MM.1S (cell line): ENCODE measurements at regions not wholly inside any gene's neighbourhood (a gene's known extent, or its start where the extent isn't known, plus 50 kb on each side); places are given as distances from the start of the nearest gene placed in this dataset.

ENCODE experiments used
- DNase-seq: peaks from one replicate; pipeline ENCODE4 v3.0.0-alpha.2; 2015
- H2AFZ ChIP-seq: fragments of 300-600 bp; sonication (generic); 2 replicates; pipeline ENCODE4 v1.6.0; 2016; ENCODE audit warnings: antibody characterized with exemption, low read length
- H3F3A ChIP-seq: fragments of 300-600 bp; sonication (generic); 2 replicates; pipeline ENCODE4 v1.6.1; 2016; ENCODE audit warnings: mild to moderate bottlenecking, antibody characterized with exemption, low read length, moderate library complexity, mixed read lengths; ENCODE audit not compliant: insufficient read depth
- H3K27ac ChIP-seq: fragments of 300-600 bp; sonication (generic); 2 replicates; pipeline ENCODE4 v1.5.1; 2016; ENCODE audit warnings: mild to moderate bottlenecking, low read length
- H3K27me3 ChIP-seq: fragments of 300-600 bp; sonication (generic); replicated peaks from 2 replicates; pipeline ENCODE4 v1.6.0; 2016; ENCODE audit warnings: low read length; ENCODE audit not compliant: insufficient read depth
- H3K36me3 ChIP-seq: fragments of 300-600 bp; sonication (generic); replicated peaks from 2 replicates; pipeline ENCODE4 v1.6.1; 2016; ENCODE audit warnings: mild to moderate bottlenecking, low read length, mixed read lengths; ENCODE audit not compliant: insufficient read depth
- H3K4me1 ChIP-seq: fragments of 300-600 bp; sonication (generic); 2 replicates; pipeline ENCODE4 v1.6.1; 2016; ENCODE audit warnings: low read length, mixed read lengths
- H3K4me2 ChIP-seq: fragments of 300-600 bp; sonication (generic); 2 replicates; pipeline ENCODE4 v1.6.0; 2016; ENCODE audit warnings: low read depth, low read length
- H3K4me3 ChIP-seq: fragments of 300-600 bp; sonication (generic); 2 replicates; pipeline ENCODE4 v1.5.1; 2016; ENCODE audit warnings: low read length, mixed read lengths
- H3K79me2 ChIP-seq: fragments of 300-600 bp; sonication (generic); 2 replicates; pipeline ENCODE4 v1.6.1; 2016; ENCODE audit warnings: mixed run types, low read length, mixed read lengths
- H3K9ac ChIP-seq: fragments of 300-600 bp; sonication (generic); 2 replicates; pipeline ENCODE4 v1.6.1; 2016; ENCODE audit warnings: low read length, mixed read lengths
- H3K9me2 ChIP-seq: fragments of 300-600 bp; sonication (generic); replicated peaks from 2 replicates; pipeline ENCODE4 v1.6.1; 2016; ENCODE audit warnings: mild to moderate bottlenecking, low read length, mixed read lengths; ENCODE audit not compliant: insufficient read depth
- H3K9me3 ChIP-seq: fragments of 300-600 bp; sonication (generic); replicated peaks from 2 replicates; pipeline ENCODE4 v1.6.1; 2016; ENCODE audit warnings: mild to moderate bottlenecking, low read length, mixed read lengths; ENCODE audit not compliant: insufficient read depth
- H4K20me1 ChIP-seq: fragments of 300-600 bp; sonication (generic); 2 replicates; pipeline ENCODE4 v1.6.1; 2016; ENCODE audit warnings: mild to moderate bottlenecking, low read length, moderate library complexity, mixed read lengths; ENCODE audit not compliant: insufficient read depth
- EZH2 ChIP-seq: fragments of 300-600 bp; sonication (generic); optimal IDR thresholded peaks from 2 replicates; pipeline ENCODE3; 2017; ENCODE audit warnings: low read depth, mild to moderate bottlenecking, antibody characterized with exemption, low read length, mixed read lengths
- EZH2phosphoT487 ChIP-seq: fragments of 300-600 bp; sonication (generic); IDR thresholded peaks from 2 replicates; pipeline ENCODE4 v1.6.1; 2018; ENCODE audit warnings: antibody characterized with exemption, low read length
- TF ChIP-seq, protein P1 (sequence below): fragments of 300-600 bp; sonication (generic); IDR thresholded peaks from 2 replicates; pipeline ENCODE4 v1.5.1; 2016; ENCODE audit warnings: antibody characterized with exemption, low read length, mixed read lengths

DNA sequence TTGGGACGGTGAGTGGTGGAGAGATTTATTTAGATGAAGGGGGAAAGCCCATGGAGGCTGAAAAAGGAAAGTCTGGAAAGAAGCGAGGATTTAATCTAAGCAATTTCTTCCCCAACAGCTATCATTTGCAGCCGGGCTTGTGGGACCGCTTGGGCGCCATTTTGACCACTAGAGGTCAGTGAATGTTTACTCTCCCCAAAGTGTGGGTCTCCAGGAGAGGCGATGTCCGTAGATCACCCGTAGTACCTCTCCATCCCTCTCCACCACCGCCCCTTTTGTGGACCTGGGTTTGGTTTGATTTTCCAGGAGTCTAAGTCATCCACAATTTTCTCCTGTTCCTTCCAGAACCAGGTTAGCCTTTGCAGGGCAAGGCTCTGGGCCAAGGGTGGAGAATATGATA lies 91.2 kb upstream of the PARP11 start:
- Histone ChIP-seq H4K20me1 (no peaks in the 10 kb centered on the region), H3K4me3 (no peak overlapping the region), H3K27ac (no peak overlapping the region), H3K79me2 (no peaks in the 10 kb centered on the region), H3K4me2 (peak overlapping the region; percentile 32; the same call in 1 of the 2 replicates), H3F3A (no peaks in the 10 kb centered on the region), H3K36me3 (no peaks in the 10 kb centered on the region), H3K27me3 (no peaks in the 10 kb centered on the region), H2AFZ (peak overlapping the region; percentile 52), H3K9ac (no peak overlapping the region), H3K9me3 (no peaks in the 10 kb centered on the region), H3K9me2 (no peaks in the 10 kb centered on the region), H3K4me1 (no peaks in the 10 kb centered on the region)
- TF ChIP-seq EZH2: no peak
- TF ChIP-seq, protein P1, sequence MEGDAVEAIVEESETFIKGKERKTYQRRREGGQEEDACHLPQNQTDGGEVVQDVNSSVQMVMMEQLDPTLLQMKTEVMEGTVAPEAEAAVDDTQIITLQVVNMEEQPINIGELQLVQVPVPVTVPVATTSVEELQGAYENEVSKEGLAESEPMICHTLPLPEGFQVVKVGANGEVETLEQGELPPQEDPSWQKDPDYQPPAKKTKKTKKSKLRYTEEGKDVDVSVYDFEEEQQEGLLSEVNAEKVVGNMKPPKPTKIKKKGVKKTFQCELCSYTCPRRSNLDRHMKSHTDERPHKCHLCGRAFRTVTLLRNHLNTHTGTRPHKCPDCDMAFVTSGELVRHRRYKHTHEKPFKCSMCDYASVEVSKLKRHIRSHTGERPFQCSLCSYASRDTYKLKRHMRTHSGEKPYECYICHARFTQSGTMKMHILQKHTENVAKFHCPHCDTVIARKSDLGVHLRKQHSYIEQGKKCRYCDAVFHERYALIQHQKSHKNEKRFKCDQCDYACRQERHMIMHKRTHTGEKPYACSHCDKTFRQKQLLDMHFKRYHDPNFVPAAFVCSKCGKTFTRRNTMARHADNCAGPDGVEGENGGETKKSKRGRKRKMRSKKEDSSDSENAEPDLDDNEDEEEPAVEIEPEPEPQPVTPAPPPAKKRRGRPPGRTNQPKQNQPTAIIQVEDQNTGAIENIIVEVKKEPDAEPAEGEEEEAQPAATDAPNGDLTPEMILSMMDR: peak; percentile 82
- DNase-seq: peak; percentile 58

DNA sequence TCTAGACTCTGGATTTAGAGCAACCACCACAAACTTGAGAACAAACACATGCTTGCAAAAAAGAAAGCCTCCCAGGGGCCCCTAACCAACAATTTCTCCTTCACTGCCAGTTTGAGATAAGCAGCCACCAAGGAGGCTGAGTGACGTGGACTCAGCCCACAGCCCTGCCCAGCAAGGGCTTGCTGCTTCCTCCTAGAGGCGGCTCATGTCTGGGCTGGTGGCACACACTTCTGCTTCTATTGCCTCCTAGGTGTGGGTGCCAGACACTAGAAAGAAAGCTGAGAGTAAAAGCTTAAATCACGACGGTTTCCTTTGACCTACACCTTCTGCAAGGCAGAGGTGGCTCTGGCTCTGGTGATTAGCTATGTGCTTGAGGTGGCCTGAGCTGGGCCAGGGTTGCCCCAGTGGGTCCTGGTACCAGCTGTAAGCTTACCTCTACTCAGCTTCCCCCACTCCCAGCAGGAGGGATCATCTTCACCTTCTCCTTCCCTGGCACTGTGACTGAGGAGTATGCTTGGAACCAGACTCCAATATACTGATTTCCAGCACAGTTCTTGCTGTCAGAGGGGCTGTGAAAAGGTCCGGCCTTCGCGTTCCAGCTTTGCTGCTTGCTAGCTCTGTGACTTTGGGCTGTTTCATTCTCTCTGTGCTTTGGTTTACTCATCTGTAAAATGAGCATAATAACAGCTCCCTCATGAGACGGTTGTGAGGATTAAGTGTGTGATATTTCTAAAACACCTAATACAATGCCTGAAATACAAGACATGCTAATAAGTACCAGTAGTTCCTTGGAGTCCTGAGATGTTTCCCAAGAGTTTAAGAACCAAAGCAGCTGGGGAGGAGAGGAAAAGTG lies 89.7 kb upstream of the PARP11 start:
- DNase-seq: no peak
- Histone ChIP-seq H4K20me1 (no peaks in the 10 kb centered on the region), H3K9me2 (no peaks in the 10 kb centered on the region), H3K4me1 (no peaks in the 10 kb centered on the region), H2AFZ (no peak overlapping the region), H3K9ac (no peak overlapping the region), H3K27me3 (no peaks in the 10 kb centered on the region), H3K9me3 (no peaks in the 10 kb centered on the region), H3K27ac (no peak overlapping the region), H3K36me3 (no peaks in the 10 kb centered on the region), H3K79me2 (no peaks in the 10 kb centered on the region), H3K4me2 (no peak overlapping the region), H3K4me3 (no peak overlapping the region), H3F3A (no peaks in the 10 kb centered on the region)
- TF ChIP-seq EZH2phosphoT487: no peak
- TF ChIP-seq, protein P1: no peak
- no peak for TF ChIP-seq EZH2

DNA sequence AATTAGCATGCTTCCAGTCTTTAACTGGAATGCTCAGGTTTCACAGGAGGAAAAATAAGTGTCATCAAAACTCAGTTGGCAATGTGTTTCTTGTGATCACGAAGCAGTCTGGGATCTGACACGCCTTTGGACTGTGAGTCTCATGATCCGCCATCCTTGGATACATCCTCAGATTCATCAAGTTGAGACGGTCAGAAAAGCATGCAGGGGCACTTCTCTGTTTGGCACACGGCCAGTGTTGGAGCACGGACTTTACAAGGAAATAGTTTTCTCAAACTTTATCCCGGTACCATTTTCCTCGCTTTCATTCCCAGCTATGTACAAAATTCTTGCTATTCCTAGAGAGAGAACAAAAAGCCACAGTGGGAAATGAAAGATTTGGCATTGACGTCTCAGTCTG lies 88.4 kb upstream of the PARP11 start:
- H4K20me1 ChIP-seq: no peaks in the 10 kb centered on the region

More for the DNA sequence above, 88.4 kb upstream of the PARP11 start:
- DNase-seq: no peak
- Histone ChIP-seq H3K27ac (no peak overlapping the region), H3K4me2 (no peak overlapping the region), H2AFZ (no peak overlapping the region), H3K36me3 (no peaks in the 10 kb centered on the region), H3K4me3 (no peak overlapping the region), H3K27me3 (no peaks in the 10 kb centered on the region), H3F3A (no peaks in the 10 kb centered on the region), H3K9ac (no peak overlapping the region), H3K79me2 (no peaks in the 10 kb centered on the region), H3K9me3 (no peaks in the 10 kb centered on the region), H3K4me1 (no peaks in the 10 kb centered on the region), H3K9me2 (no peaks in the 10 kb centered on the region)
- TF ChIP-seq EZH2: no peak
- no peak for TF ChIP-seq EZH2phosphoT487
- TF ChIP-seq, protein P1: no peak
